ENCODE measurements at regions not wholly inside any gene's neighbourhood (a gene's known extent, or its start where the extent isn't known, plus 50 kb on each side); places are given as distances from the start of the nearest gene placed in this dataset.

- Histone ChIP-seq H3K4me3 (no peak overlapping the region), H3K4me1 (no peaks in the 10 kb centered on the region), H3K9me3 (no peaks in the 10 kb centered on the region), H3K27me3 (ENCODE audit: insufficient read depth in 3 of 3, low read length in 2 of 3) (peaks cover 0 to 2% (median 0%) of the 10 kb centered on the region in 3 donors), H3K36me3 (ENCODE audit: insufficient read depth in 1 of 2, low read depth in 1 of 2) (no peaks in the 10 kb centered on the region), H3K27ac (no peak overlapping the region)
- WGBS, 3 donors: 82 to 85% (median 84%) methylated on average over 19 of the region's 19 CpGs
- intact Hi-C loops (cut with DNase I): no loop called here
- no peak for ATAC-seq
- no peak for DNase-seq
- TF ChIP-seq, protein P1, sequence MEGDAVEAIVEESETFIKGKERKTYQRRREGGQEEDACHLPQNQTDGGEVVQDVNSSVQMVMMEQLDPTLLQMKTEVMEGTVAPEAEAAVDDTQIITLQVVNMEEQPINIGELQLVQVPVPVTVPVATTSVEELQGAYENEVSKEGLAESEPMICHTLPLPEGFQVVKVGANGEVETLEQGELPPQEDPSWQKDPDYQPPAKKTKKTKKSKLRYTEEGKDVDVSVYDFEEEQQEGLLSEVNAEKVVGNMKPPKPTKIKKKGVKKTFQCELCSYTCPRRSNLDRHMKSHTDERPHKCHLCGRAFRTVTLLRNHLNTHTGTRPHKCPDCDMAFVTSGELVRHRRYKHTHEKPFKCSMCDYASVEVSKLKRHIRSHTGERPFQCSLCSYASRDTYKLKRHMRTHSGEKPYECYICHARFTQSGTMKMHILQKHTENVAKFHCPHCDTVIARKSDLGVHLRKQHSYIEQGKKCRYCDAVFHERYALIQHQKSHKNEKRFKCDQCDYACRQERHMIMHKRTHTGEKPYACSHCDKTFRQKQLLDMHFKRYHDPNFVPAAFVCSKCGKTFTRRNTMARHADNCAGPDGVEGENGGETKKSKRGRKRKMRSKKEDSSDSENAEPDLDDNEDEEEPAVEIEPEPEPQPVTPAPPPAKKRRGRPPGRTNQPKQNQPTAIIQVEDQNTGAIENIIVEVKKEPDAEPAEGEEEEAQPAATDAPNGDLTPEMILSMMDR (IDR thresholded peaks at IDR 0.05): no peak
These were observed 1301.6 kb downstream of the UQCRFS1 start for GRCh38 chr19:27911122-27911898.

DNA sequence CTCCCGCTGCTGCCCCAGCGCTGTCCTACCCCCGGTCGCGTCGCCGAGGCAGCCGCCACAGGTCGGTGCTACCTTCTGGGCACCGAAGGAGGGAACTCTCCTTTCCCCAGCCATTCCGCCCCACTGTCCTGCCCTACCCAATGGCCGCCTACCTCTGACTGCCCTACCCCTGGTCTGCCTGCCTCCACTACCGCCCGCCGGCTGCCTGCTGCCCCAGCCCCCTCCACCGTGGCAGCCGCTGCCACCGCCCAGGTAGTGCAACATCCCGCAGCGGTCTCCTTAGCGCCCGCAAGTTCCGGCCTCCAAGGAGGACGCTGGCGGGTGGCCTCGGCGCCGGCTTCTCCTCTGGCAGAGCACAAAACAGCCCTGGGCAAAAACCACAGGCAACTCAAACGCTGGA lies 1303.1 kb downstream of the UQCRFS1 start:
- ATAC-seq: no peak
- TF ChIP-seq, protein P1 (IDR thresholded peaks at IDR 0.05): no peak
- Histone ChIP-seq H3K9me3 (no peaks in the 10 kb centered on the region), H3K27me3 (ENCODE audit: insufficient read depth in 3 of 3, low read length in 2 of 3) (peaks cover 0 to 2% (median 0%) of the 10 kb centered on the region in 3 donors), H3K27ac (no peak overlapping the region), H3K4me1 (no peaks in the 10 kb centered on the region), H3K4me3 (no peak overlapping the region), H3K36me3 (ENCODE audit: insufficient read depth in 1 of 2, low read depth in 1 of 2) (no peaks in the 10 kb centered on the region)
- no peak for DNase-seq
- intact Hi-C loops (cut with DNase I): no loop called here
- WGBS, 3 donors: 88 to 93% (median 93%) methylated on average over 29 of the region's 29 CpGs

DNA sequence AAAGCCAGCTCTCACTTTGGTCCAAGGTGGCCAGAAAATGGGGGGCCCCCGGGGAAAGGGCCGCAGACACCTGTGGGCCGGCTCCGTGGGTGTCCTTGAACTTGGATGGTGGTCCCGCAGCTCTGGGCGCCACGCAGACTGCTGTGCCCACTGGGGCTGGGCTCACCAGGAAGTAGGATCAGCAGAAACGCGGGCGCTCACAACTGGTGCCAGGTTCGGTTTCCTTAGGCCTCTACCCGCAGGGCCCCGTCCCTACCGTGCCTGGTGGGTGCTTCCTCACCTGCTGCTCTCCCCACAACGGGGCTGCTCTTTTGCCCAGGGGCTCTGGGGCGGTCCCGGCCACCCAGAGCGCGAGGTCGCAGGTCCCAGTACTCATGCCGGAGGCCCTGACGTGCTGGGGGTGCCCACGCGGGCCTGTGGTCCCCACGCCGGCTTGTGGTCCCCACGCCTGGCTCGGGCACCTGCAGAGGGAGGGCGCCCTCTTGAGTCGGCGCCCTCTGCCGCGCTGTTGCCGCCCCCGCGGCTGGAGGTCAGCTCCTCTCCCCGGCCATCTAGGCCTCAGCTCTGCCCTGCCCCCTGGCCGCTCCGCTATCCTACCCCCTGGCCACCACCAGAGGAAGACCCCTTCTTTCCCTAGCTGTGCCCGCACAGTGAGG lies 1303.6 kb downstream of the UQCRFS1 start:
- TF ChIP-seq, protein P1 (IDR thresholded peaks at IDR 0.05): no peak
- intact Hi-C loops (cut with DNase I): no loop called here
- ATAC-seq (no peak), DNase-seq (no peak)
- Histone ChIP-seq H3K9me3 (no peaks in the 10 kb centered on the region), H3K4me1 (no peaks in the 10 kb centered on the region), H3K27me3 (ENCODE audit: insufficient read depth in 3 of 3, low read length in 2 of 3) (peaks cover 0 to 2% (median 0%) of the 10 kb centered on the region in 3 donors), H3K4me3 (no peak overlapping the region), H3K27ac (no peak overlapping the region), H3K36me3 (ENCODE audit: insufficient read depth in 1 of 2, low read depth in 1 of 2) (no peaks in the 10 kb centered on the region)
- WGBS, 3 donors: 84 to 87% (median 85%) methylated on average over 32 to 40 of the region's 40 CpGs

DNA sequence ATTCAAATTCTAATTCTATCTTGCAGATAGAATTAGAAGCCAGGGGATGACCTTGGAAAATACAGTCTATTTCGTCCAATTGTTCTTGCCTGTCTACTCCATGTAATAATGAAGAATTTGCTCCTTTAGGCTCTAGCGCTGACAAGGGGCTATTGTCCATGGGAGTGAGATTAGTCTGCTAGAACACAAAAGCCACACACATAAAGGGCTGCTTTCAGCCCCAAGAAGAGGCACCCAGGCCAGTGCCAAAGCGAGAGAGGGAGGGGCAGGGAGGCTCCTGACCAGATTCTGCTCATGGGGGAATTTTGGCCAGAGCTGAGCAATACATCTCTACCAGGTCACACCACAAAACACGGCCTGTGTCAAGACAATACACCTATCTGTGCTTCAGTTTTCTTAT lies 1306.9 kb downstream of the UQCRFS1 start:
- peaks cover 0 to 4% (median 0%) of the 10 kb centered on the region in 3 donors for H3K27me3 ChIP-seq (ENCODE audit: insufficient read depth in 3 of 3, low read length in 2 of 3)
- TF ChIP-seq, protein P1 (IDR thresholded peaks at IDR 0.05): no peak
- no peak overlapping the region for H3K4me3 ChIP-seq
- 57 to 67% (median 60%) methylated on average over 4 of the region's 4 CpGs for WGBS, 3 donors
- H3K27ac ChIP-seq: no peak overlapping the region
- intact Hi-C loops (cut with DNase I): no loop called here
- no peaks in the 10 kb centered on the region for H3K9me3 ChIP-seq
- DNase-seq (no peak), ATAC-seq (no peak)
- H3K4me1 ChIP-seq: no peaks in the 10 kb centered on the region
- H3K36me3 ChIP-seq (ENCODE audit: insufficient read depth in 1 of 2, low read depth in 1 of 2): no peaks in the 10 kb centered on the region

Data from psoas muscle (tissue), 7 donors.